Ishikawa (cell line): ENCODE measurements at regions not wholly inside any gene's neighbourhood (a gene's known extent, or its start where the extent isn't known, plus 50 kb on each side); places are given as distances from the start of the nearest gene placed in this dataset.

Source experiments
- CEBPB ChIP-seq: IDR thresholded peaks from 2 replicates; pipeline ENCODE4 v1.6.1; 2012
- CREB1 ChIP-seq: IDR thresholded peaks from 2 replicates; pipeline ENCODE4 v1.6.1; 2012; ENCODE audit warnings: low read depth
- EGR1 ChIP-seq: IDR thresholded peaks from 2 replicates; pipeline ENCODE4 v1.6.1; 2012
- EP300 ChIP-seq: IDR thresholded peaks from 2 replicates; pipeline ENCODE4 v1.6.1; 2012; ENCODE audit warnings: borderline replicate concordance
- FOXM1 ChIP-seq: IDR thresholded peaks from 2 replicates; pipeline ENCODE4 v1.6.1; 2012; ENCODE audit warnings: low read depth, borderline replicate concordance
- NFIC ChIP-seq: IDR thresholded peaks from 2 replicates; pipeline ENCODE4 v1.6.1; 2012
- RAD21 ChIP-seq: IDR thresholded peaks from 2 replicates; pipeline ENCODE4 v1.6.1; 2012; ENCODE audit warnings: low read depth
- REST ChIP-seq: IDR thresholded peaks from 2 replicates; pipeline ENCODE4 v1.6.1; 2012; ENCODE audit warnings: low read depth, mild to moderate bottlenecking
- TAF1 ChIP-seq: IDR thresholded peaks from 2 replicates; pipeline ENCODE4 v1.6.1; 2012; ENCODE audit warnings: low read depth, mild to moderate bottlenecking
- TCF12 ChIP-seq: IDR thresholded peaks from 2 replicates; pipeline ENCODE4 v1.6.1; 2012; ENCODE audit warnings: low read depth
- TEAD4 ChIP-seq: IDR thresholded peaks from 2 replicates; pipeline ENCODE4 v1.6.1; 2012
- YY1 ChIP-seq: IDR thresholded peaks from 2 replicates; pipeline ENCODE4 v1.6.1; 2012; ENCODE audit warnings: low read depth
- ZBTB7A ChIP-seq: IDR thresholded peaks from 2 replicates; pipeline ENCODE4 v1.6.1; 2012; ENCODE audit warnings: low read depth
- TF ChIP-seq, protein P1 (sequence below): IDR thresholded peaks from 2 replicates; pipeline ENCODE4 v1.6.1; 2012
- TF ChIP-seq, protein P2 (sequence below): IDR thresholded peaks from 2 replicates; pipeline ENCODE4 v1.6.1; 2012

- TF ChIP-seq FOXM1, result no peak
- TF ChIP-seq NFIC, result no peak
- no peak for TF ChIP-seq EP300
- TF ChIP-seq TCF12, result no peak
- TF ChIP-seq REST, result no peak
- TF ChIP-seq RAD21, result no peak
- TF ChIP-seq CREB1, result no peak
- no peak for TF ChIP-seq YY1
These were observed 56.9 kb upstream of the VGLL3 start for GRCh38 chr3:87047852-87048251.

DNA sequence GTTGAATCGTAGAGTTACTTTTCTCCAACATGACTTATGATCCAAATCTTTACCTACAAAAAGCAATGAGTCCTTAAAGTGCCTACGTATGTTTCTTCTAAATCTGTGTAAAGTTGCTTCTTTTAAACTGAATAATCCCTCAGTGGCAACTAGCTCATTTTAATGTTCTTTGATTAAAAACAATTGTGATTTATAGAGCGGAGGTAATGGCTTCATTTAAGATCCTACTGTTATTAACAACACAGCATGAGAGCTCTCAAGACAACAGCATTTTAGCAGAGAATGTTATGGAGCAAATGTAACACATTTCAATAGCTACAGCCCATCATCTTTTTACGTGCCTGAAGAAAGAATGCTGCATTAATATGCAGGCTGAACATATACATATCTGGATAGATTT lies 55.3 kb upstream of the VGLL3 start:
- no peak for TF ChIP-seq TAF1
- TF ChIP-seq TEAD4, result no peak
- no peak for TF ChIP-seq YY1
- no peak for TF ChIP-seq CEBPB
- TF ChIP-seq RAD21, result no peak
- TF ChIP-seq TCF12, result no peak
- TF ChIP-seq EGR1, result no peak
- TF ChIP-seq FOXM1, result no peak
- no peak for TF ChIP-seq NFIC
- no peak for TF ChIP-seq REST
- TF ChIP-seq, protein P1, sequence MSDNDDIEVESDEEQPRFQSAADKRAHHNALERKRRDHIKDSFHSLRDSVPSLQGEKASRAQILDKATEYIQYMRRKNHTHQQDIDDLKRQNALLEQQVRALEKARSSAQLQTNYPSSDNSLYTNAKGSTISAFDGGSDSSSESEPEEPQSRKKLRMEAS, result no peak

DNA sequence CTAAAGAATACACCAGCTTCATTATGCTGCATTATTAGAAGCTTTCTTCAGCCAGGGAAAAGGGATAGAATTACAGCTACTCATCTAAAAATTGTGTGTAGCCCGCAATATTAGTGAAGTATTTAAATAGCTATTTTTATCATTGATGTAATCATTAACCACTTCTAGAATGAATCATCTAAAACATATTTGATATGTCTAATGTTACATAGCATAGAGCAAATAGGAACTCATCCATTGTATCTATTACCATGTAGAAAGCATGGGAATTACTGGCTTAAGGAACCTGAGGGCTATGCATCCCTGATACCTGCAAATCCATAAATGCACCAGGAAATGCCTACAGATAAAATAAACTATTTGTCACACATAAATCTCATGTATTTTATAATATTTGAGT lies 54.5 kb upstream of the VGLL3 start:
- TF ChIP-seq EP300, result no peak
- no peak for TF ChIP-seq REST
- no peak for TF ChIP-seq NFIC
- no peak for TF ChIP-seq CREB1
- TF ChIP-seq EGR1, result no peak
- TF ChIP-seq FOXM1, result no peak
- no peak for TF ChIP-seq TAF1
- no peak for TF ChIP-seq CEBPB
- TF ChIP-seq, protein P2, sequence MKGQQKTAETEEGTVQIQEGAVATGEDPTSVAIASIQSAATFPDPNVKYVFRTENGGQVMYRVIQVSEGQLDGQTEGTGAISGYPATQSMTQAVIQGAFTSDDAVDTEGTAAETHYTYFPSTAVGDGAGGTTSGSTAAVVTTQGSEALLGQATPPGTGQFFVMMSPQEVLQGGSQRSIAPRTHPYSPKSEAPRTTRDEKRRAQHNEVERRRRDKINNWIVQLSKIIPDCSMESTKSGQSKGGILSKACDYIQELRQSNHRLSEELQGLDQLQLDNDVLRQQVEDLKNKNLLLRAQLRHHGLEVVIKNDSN, result no peak
- TF ChIP-seq TCF12, result no peak
- no peak for TF ChIP-seq RAD21
- no peak for TF ChIP-seq ZBTB7A

GRCh38 chr3:87044846-87045245 lies 53.9 kb upstream of the VGLL3 start:
- no peak for TF ChIP-seq FOXM1
- TF ChIP-seq, protein P1, result no peak
- TF ChIP-seq TCF12, result no peak
- no peak for TF ChIP-seq CEBPB
- TF ChIP-seq RAD21, result no peak
- TF ChIP-seq EGR1, result no peak
- no peak for TF ChIP-seq EP300
- no peak for TF ChIP-seq CREB1
- no peak for TF ChIP-seq REST
- TF ChIP-seq ZBTB7A, result no peak
- TF ChIP-seq TAF1, result no peak
- TF ChIP-seq, protein P2, result no peak
- TF ChIP-seq YY1, result no peak
- TF ChIP-seq NFIC, result no peak
- TF ChIP-seq TEAD4, result no peak
